ENCODE measurements at regions not wholly inside any gene's neighbourhood (a gene's known extent, or its start where the extent isn't known, plus 50 kb on each side); places are given as distances from the start of the nearest gene placed in this dataset.

GRCh38 chr6:79403563-79403962, 133.7 kb downstream of the LCA5 start:
- H3K4me3 ChIP-seq, result no peak overlapping the region
- no peak for TF ChIP-seq HNRNPL (IDR thresholded peaks at IDR 0.05; ENCODE audit: low read depth, low read length)
- TF ChIP-seq, protein P1, sequence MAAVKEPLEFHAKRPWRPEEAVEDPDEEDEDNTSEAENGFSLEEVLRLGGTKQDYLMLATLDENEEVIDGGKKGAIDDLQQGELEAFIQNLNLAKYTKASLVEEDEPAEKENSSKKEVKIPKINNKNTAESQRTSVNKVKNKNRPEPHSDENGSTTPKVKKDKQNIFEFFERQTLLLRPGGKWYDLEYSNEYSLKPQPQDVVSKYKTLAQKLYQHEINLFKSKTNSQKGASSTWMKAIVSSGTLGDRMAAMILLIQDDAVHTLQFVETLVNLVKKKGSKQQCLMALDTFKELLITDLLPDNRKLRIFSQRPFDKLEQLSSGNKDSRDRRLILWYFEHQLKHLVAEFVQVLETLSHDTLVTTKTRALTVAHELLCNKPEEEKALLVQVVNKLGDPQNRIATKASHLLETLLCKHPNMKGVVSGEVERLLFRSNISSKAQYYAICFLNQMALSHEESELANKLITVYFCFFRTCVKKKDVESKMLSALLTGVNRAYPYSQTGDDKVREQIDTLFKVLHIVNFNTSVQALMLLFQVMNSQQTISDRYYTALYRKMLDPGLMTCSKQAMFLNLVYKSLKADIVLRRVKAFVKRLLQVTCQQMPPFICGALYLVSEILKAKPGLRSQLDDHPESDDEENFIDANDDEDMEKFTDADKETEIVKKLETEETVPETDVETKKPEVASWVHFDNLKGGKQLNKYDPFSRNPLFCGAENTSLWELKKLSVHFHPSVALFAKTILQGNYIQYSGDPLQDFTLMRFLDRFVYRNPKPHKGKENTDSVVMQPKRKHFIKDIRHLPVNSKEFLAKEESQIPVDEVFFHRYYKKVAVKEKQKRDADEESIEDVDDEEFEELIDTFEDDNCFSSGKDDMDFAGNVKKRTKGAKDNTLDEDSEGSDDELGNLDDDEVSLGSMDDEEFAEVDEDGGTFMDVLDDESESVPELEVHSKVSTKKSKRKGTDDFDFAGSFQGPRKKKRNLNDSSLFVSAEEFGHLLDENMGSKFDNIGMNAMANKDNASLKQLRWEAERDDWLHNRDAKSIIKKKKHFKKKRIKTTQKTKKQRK (IDR thresholded peaks at IDR 0.05; ENCODE audit: borderline replicate concordance, low read depth, low read length), result no peak
- TF ChIP-seq, protein P2, sequence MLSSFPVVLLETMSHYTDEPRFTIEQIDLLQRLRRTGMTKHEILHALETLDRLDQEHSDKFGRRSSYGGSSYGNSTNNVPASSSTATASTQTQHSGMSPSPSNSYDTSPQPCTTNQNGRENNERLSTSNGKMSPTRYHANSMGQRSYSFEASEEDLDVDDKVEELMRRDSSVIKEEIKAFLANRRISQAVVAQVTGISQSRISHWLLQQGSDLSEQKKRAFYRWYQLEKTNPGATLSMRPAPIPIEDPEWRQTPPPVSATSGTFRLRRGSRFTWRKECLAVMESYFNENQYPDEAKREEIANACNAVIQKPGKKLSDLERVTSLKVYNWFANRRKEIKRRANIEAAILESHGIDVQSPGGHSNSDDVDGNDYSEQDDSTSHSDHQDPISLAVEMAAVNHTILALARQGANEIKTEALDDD (IDR thresholded peaks at IDR 0.05), result no peak
- TF ChIP-seq FOXA1 (IDR thresholded peaks at IDR 0.05; ENCODE audit: borderline replicate concordance), result no peak
- no peak for TF ChIP-seq ZFP91 (CRISPR knock-in tag; IDR thresholded peaks at IDR 0.05)
- no peak for TF ChIP-seq ZKSCAN8 (CRISPR knock-in tag; IDR thresholded peaks at IDR 0.05)
- TF ChIP-seq ZNF764 (CRISPR knock-in tag; IDR thresholded peaks at IDR 0.05; ENCODE audit: low read depth), result no peak
- TF ChIP-seq PHF20 (IDR thresholded peaks at IDR 0.05; ENCODE audit: partially characterized antibody), result no peak
- TF ChIP-seq, protein P3, sequence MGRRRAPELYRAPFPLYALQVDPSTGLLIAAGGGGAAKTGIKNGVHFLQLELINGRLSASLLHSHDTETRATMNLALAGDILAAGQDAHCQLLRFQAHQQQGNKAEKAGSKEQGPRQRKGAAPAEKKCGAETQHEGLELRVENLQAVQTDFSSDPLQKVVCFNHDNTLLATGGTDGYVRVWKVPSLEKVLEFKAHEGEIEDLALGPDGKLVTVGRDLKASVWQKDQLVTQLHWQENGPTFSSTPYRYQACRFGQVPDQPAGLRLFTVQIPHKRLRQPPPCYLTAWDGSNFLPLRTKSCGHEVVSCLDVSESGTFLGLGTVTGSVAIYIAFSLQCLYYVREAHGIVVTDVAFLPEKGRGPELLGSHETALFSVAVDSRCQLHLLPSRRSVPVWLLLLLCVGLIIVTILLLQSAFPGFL (CRISPR knock-in tag; IDR thresholded peaks at IDR 0.05), result no peak
- no peak for TF ChIP-seq TEAD1 (CRISPR knock-in tag; IDR thresholded peaks at IDR 0.05)
- TF ChIP-seq MAX (CRISPR knock-in tag; IDR thresholded peaks at IDR 0.05), result no peak
- no peak for TF ChIP-seq ZNF311 (CRISPR knock-in tag; IDR thresholded peaks at IDR 0.05)
- no peak for TF ChIP-seq NCOA4 (IDR thresholded peaks at IDR 0.05; ENCODE audit: partially characterized antibody)
- no peak overlapping the region for H2AFZ ChIP-seq (ENCODE audit: low read depth, low read length)
- H3K4me2 ChIP-seq (ENCODE audit: insufficient read depth, low read length), result no peak overlapping the region
- no peaks in the 10 kb centered on the region for H3K36me3 ChIP-seq (ENCODE audit: control insufficient read depth, insufficient read depth, low read length)
- peaks cover 4 to 6% of the 10 kb centered on the region in 2 experiments; a peak in 2 of 5 replicates for H3K4me1 ChIP-seq (replicated peaks in 1 of 2; ENCODE audit: control insufficient read depth in 2 of 2, insufficient read depth in 2 of 2, low read length in 2 of 2)
- H3K79me2 ChIP-seq (ENCODE audit: control insufficient read depth, insufficient read depth, low read length), result no peaks in the 10 kb centered on the region
- no peak for DNase-seq (ENCODE audit: extremely low read depth in 1 of 4, low spot score in 3 of 4)
- intact Hi-C loops (cut with micrococcal nuclease) (loop anchor here (10.0 kb wide), 1 partner anchor 151 kb away; no protein-coding TSS in a partner anchor), in situ Hi-C loops (cut with MboI) (no loop called here)
- CTCF ChIA-PET (ENCODE audit: low intra/inter-chr PET ratio), result interaction anchor here (1.7 kb wide), 1 partner anchor 62 kb away, joined by 5 read pairs; no protein-coding TSS in a partner anchor
- H4K20me1 ChIP-seq (replicated peaks; ENCODE audit: control insufficient read depth, insufficient read depth, low read length), result no peaks in the 10 kb centered on the region
- no peak for ATAC-seq
- WGBS (ENCODE audit: insufficient coverage, low coverage, missing lambda C conversion rate), result 0% methylated on average over 1 of the region's 1 CpG
- H3K9me3 ChIP-seq (replicated peaks; ENCODE audit: control insufficient read depth, insufficient read depth, low read depth, low read length), result no peaks in the 10 kb centered on the region
- POLR2A ChIA-PET, result no interaction called here
- BruUV-seq (replicated peaks), result no TSS peak
- H3K9me1 ChIP-seq (ENCODE audit: control insufficient read depth, insufficient read depth, low read length), result no peaks in the 10 kb centered on the region
- no peak for FAIRE-seq
- H3K27ac ChIP-seq (ENCODE audit: extremely low read depth, low read depth, low read length), result no peak overlapping the region
- H3K27me3 ChIP-seq (ENCODE audit: control insufficient read depth in 2 of 2, insufficient read depth in 2 of 2, low read length in 2 of 2), result no peaks in the 10 kb centered on the region
- H3K9ac ChIP-seq (ENCODE audit: insufficient read depth in 1 of 2, low read depth in 2 of 2, low read length in 2 of 2), result no peak overlapping the region

All from K562 (cell line).